Fibroblast of skin of left biceps (primary cell): ENCODE measurements at regions not wholly inside any gene's neighbourhood (a gene's known extent, or its start where the extent isn't known, plus 50 kb on each side); places are given as distances from the start of the nearest gene placed in this dataset.
A peak's percentile ranks its signal among the peaks of the same experiment; 100 is the strongest.

Experiments used
- DNase-seq, 2 experiments: peaks; one replicate each; pipeline ENCODE4 v3.0.0-alpha.2; 2013; ENCODE audit warnings: low read depth in 2 of 2

DNA sequence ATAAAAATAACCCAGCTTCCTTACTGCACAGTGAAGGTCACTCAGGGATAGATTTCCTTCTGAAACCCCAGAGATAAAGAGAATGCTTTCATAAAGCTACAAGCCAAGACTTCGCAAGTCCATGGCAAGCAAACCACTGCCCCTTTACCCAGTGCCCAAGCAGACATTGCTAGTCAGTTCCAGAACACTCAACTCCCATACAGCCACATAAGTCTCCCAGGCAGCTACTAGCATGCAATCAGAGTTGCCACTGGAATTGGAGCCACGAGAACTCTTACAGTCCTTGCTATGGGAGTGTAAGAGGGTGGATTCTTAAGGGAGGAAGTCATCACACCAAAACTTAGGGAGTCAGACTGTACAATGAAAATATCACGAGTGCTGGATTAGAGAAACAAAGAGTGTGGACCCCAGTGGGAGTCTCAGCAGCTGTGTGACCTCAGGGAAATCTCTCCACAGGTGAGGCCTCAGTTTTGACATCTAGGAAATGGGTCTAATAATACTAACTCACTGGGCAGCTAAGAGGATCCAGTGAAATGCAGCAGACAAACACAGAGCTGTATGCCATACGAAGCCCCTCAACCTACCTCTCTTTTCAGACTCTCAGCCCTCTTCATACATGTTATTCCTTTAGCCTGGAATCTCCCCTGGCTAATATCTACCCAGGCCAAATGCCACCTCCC, 526.6 kb downstream of the MN1 start:
- DNase-seq, result no peak

DNA sequence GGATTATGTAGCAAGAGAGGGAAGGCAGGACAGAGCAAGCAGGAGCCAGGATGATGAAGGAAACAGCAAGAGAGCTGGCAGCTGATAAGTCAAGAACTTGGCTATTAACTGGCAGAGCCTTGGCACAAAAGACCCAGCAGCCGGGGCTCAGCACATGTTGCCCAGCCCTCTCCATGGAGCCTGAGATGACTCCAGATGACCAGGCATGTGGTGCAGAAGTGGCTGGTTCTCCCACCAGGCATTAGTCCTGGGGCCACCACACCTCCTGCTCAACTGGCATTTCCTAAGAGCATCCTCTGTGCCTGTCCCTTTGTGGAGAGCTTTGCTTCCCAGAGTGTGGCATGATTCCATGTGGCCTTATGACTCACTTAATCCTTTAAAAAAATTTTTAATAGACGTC, 522.6 kb downstream of the MN1 start:
- no peak for DNase-seq

DNA sequence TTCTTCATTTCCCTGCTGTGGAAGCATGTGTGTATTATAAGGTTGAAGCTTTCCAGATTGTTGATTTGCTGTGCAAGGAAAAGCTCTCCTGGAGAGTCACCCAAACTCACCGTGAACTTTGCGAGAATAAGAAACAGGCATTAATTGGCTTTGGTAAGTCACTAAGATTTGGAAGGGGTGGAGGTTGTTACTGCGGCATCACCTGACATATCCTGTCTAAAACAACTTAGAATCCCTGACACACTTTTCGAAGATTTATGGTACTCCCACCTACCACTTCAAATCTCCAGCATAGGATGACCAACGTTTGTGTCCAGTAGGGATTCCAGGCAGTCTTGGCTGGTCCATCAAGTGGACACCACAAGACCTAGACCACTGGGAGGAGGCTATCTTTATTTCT, 518.3 kb downstream of the MN1 start:
- no peak for DNase-seq

DNA sequence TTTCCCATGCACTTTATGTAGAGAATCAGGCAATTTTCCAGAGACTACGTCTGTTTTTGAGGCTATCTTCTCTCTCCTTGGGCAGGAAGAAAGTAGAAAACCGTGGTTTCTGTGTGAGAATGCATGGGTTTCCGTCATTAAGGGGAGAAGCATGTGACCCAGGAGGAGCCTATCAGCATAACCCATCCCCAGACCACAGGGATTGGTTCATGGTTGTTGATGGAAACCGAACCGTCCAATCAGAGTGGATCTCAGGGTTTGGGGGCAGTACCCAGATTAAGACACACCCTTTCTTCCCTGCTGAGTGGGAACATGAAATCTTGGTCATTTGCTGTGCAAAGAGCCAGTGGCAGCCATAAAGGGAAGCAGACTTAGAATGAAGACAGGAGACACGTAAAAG, 517.8 kb downstream of the MN1 start:
- DNase-seq, result no peak

DNA sequence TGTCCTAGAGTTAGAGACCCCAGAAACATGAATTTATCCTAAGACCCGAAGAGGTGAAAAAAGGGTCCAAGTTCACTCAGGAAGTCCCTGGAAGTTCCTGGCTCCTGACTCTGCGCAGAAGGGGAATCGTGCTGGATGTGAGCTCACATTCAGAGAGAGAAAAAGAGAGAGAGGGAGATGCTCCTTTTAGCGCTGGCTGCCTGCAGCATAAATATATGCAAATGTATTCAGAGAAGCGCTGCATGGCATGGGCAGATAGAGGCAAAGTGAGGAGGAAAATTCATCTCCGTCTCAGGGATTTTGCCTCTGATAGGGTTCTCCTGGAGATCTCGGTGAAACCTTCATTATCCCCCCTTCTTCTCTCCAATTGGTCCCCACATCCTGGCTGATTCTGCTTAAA, 517.2 kb downstream of the MN1 start:
- no peak for DNase-seq

DNA sequence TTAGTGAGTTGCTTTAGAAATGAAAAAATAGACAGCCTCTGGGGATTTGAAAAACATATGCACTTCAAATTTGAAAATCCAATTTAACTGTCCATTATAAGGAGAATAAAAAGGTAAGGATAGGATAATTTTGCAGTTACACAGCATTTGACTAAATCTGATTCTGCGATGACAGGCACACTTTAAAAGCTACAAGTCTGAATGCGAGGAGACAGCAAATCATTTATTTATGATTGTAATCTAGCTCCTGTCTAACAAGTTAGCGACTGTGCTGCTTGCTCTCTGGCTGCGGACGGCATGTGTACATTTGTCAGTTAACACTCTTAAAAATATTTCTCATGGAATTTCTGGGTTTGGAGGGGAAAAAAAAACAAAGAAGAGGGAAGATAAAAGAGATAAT, 514.8 kb downstream of the MN1 start:
- no peak for DNase-seq

DNA sequence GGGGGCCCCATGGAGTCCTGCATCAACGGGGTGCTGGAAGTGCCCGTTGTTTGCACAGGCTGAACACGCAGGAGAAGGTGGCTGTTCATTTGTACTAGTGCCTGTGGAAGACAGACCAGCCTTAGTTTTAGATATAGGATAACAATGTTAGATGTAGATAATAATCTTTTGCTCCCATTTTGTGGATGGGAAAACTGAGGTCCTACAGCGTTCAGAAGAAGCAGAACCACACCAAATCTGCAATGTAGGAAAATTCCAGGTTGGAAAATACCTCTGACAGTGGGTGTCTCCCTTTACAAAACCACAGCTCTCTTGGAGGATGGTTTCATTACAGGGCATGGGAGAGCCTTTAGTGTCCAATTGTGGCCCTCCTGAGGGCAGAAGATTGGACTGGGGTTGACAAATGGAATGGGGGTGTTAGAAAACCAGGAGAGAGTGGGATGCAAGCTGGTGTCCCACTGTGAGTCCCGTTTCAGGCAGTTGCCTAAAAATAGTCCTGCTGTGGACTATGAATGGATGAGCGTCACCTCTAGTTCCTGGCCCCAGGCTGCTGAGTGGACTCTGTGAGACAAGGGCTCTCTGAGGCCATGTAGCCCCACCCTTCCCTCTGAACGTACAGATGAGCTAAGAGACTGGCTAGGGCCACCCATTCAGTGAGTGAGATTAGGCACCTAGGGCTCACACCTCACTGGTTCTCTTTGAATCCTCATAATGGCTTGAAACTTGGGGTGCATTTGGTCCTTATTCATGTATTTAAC, 508.8 kb downstream of the MN1 start:
- no peak for DNase-seq

DNA sequence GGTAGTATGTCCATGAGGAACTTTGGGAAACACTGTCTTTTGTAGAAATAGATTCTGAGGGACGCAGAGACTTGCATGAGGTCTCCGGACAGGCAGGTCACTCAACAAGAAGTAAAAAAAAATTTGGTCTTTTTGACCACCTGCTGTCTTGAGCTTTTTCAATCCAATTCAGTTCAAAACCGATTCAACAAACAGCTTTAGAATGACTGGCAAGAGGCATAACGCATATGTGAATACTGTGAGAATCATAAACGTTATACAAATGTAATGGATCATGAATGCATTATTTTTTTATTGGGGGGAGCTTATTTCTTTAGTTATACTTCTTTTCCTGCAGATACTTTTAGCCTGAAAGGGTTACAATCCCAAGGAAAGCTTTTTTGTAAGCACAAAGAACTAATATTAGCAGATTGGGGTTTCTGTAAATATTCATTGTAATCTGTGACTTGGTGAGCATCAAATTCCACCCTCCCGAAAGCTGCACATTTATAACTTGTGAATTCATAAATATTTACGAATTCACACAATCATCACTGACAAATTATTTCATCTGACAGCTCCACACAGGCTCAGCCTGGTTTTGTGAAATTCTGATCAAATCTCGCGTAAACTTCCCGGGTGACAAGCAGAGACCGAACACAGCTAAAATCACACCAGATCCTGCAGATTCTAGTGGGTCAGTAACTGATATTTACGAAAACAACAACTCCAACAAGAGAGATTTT, 507.7 kb downstream of the MN1 start:
- DNase-seq, result no peak

DNA sequence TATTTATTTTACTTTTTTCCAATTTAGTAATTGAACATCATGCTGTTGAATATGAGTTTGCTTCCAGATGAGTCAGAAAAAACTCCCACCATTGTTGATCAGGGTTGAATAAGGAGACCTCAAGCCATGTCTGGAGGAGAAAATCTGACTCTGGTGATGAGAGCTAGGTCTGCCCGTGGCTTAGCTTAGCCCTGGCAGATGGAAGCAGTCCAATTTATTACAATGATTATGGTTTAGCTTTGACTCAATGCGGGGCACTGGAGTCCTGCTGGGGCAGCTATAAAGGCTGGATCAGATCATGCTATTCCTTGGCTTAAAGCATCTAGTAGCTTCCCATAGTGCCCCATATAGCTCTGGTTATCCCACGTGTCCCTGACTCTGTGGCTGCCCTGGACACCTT, 506.5 kb downstream of the MN1 start:
- no peak for DNase-seq

DNA sequence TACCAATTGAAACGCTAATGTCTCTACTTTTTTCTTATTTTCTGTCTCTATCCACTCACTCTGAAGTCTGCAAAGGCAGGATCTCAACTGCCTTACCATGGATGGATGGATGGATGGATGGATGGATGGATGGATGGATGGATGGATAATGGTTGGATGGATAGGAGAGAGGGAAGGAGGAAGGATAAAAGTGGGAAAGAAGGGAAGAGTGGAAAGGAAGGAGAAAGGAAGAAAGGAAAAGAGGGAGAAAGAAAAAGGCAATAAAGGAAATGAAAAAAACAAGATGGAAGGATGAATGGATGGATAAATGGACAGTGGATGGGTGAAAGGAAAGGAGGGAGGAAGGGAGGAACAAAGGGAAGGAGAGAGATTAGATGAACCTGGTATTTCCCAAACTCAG, 506.0 kb downstream of the MN1 start:
- DNase-seq, result no peak

DNA sequence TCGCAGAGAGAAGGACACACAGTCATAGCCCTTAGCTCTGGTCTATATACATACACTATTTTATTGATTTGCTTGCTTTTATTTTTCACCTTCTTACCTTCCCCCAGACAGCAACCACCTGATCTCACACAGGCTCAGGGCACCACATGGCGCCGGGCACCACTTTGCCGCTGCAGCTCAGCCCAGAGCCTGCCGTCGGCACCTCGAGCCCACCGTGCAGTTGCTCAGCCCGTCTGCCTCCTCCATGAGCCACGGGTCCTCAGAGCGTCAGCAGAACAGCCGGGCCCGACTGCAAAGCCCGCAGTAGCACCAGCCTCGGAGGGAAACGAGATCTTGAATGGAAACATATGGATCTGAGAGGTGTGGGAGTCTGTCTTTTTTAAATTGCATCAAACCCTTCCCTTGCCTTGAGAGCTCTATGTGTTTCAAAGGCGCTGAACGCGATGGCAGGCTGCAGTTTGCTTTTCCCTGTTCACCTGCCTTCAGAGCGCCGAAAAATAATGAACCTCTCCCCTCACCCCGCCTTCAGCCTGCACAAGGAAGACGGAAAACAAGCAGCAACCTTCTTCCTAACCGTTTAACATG, 505.4 kb downstream of the MN1 start:
- DNase-seq, result no peak

DNA sequence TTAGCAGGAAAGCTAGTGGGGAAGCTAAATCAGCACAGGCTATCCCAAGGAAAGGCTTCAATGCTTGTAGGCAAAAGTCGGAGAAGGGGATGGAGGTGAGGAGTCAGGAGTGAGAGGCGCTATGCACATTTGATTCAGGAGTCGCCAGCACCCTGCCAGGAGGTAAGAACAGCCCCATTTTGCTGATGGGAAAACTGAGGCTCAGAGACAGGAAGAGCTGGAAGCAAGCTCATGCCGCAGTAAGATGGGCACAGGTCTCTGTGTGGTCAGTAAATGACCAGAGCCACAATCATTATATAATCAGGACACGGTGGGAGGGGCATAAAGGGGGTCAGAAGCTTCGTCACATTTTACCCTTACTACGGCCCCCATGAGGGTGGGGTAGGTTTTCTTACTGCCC, 504.4 kb downstream of the MN1 start:
- no peak for DNase-seq

DNA sequence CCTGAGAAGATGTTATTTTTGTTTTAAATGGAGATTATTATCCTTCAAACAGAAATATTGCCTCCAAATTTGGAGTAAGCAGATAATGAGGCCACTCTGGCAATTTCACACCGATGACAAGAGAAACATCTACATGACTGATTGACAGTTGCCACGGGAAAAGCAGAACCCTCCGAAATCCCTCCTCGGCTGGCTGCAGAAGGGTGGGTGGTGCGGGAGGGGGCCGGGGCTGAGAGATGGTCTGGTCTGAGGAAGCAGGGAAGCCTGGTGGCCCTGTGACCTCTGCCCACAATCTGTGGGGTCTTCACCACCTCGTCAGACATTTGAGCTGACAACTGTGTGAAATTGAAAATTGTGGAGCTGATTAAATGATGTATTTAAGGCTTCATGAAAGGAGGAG, 503.2 kb downstream of the MN1 start:
- no peak for DNase-seq

DNA sequence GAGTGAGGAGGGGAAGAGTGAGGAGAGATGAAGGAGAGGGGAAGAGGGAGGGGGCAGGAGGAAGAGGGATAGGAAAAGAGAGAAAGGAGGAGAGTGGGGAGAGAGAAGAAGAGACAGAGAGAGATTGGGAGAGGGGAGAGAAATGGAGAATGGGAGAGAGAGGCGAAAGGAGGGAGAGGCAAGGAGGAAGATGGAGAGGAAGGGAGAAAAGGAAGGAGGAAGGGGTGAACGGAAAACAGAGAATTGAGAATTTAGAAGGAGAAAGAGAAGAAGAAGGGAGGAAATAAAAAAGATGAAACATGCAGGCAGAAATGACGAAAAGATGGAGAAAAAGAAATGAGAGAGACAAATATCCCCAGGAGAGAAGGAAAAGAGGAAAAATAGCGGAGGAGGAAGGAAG, 502.8 kb downstream of the MN1 start:
- DNase-seq, result no peak

DNA sequence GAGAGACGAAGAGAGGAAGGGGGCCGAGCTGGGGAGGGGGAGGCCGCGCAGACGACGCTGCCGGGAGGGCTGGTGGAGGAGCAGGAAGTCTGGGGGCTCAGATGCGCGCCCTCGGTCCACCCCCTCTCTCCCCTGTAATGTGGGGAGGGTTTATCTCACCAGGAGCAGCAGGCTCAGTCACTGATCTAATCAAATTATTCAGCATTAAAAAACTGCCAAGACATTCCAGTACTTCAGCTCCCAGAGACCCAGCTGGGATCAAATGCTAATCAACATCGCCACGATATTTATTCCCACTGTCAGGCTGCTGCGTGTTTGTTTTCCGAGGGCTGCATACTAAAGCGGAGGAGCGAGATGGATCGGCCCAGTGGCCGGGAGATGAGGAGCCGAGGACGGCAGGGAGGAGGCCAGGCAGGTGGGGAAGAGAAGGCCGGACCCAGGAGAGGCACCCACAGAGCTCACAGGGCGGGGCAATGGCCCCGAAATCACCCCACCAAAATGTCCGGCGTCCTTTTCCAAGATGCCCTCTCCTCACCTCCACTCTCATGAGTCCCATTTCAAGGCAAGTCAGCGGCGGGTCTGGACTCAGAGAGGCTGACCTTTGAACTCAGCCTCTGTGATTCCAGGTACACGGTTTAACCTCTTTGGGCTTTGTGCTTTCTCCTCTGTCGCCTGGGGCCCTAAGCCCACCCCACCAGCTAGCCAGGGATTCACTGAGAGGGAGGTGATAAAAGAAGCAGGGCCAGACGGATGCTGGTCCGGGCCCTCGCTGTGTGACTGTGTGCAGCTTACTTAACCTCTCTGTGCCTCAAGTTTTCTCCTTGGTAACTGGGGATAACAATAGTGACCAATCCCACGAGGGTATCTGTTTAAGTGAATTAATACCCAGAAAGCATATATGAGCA, 502.1 kb downstream of the MN1 start:
- peak; percentile 36 to 44 for DNase-seq

DNA sequence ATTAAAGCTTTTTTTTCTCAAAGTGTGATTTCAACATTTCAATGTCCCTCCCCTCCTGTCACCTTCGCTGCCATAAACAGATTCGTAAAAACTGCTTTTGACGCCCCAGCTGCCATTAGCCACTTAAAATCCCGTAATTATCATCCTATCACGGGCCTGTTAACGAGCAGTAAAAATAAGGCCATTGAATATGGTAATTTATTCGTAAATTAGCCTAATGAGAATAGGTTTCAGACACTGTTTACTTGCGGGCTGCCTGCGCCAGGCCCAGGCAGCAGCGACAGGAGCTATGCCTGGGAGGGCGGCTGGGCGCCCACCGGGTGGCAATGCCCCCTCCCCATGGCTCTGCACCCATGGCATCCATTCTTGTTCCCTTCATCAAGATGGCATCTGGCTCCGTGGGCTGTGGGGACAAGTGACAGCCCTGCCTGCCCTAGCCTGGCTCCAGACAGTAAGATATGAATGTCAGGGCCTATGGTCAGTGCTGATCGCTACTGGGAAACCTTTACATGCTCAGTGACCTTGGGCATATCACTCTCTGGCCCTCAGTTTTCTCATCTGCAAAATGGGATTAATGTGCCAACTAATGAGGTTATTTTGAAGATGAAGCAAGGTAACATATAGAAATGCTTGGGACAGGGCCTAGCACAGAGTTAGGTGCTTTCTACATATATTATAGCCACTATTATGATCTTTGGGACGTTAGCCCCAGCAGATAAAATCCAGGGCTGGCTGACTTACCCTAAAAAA, 500.8 kb downstream of the MN1 start:
- DNase-seq, result no peak

DNA sequence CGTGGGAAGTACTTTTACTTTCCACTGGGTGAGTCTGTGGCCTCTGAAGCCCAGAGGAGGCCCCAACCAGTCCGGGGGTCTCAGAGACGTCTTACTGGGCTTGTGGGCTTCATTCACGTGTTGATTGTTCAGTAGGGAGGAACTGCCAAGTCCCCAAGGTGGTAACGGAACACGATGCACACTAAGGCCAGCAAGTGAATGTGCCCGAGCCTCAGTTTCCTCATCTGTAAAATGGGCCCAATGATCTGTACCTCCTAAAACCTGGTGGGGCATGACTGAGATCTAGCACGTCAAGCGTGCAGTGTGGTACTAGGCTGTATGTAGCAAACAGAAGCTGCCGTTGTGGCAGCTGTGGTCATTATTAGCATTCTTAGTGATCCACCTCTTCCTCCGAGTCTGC, 499.1 kb downstream of the MN1 start:
- no peak for DNase-seq

DNA sequence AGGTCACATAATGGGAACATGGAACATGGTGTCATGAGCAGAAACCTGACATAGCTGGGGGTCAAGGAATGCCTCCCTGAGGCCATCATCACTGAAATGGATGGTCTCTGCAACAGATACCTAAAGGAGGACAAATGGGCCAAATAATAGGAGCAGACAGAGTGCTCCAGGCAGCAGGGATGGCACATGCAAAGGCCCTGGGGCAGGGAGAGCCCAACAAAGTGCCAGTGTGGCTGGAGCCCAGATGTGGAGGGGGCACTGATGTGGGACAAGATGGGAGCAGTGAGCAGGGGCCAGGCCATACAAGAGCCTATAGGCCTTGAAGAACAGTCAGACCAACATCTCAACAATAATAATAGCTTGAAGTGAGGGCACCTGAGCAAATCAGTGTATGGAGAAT, 497.8 kb downstream of the MN1 start:
- DNase-seq, result no peak

DNA sequence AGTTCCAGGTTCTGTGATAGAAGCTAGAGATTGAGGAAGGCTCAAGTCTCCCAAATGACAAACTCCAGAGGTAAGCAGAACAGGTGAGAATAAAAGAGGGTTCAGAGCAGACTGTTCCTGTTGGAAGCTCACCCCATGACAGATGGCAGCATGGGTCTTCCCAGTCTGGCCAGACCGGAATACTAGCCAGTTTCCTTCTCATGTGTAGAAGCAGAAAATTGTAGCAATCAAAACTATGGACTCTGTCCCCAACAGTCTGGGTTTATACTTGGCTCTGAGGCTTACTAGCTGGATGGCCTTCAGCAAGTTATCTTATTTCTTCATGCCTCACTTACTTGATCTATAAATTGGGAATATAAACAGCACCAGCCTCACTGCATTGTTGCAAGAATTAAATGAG, 494.8 kb downstream of the MN1 start:
- DNase-seq, result no peak

DNA sequence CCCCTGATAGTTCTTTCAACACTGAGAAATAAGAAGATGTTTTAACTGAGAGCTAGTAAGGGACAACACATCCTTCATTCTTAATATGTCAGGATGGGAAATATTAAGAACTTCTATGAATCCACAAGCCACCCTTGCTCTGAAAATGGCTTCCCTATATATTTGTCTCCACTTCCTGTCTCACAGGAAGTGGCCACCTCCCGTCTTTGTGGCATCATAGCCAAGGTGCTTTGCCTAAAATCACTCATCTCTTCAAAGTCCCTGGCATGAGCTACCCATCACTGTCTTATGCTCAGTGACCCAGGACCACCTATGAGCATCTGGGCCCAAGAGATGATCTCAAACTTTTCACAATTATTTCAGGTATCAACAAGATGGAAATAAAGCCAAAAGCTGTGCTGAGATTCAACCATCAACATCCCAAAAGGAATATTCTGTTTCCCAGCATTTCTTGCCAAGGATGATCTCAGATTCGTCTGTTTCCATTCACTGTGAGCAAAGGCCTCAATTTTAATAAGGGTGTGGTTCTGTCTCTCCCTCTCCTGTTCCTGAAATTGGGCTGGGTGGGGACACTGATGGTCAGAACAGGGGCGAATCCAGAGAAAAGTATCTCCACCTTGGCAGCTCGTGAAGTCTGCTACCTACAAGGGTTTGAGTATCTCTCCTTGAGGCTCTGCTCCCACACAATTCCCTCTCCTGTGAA, 493.9 kb downstream of the MN1 start:
- DNase-seq, result no peak
